SW 1271 (cell line): ENCODE measurements at regions not wholly inside any gene's neighbourhood (a gene's known extent, or its start where the extent isn't known, plus 50 kb on each side); places are given as distances from the start of the nearest gene placed in this dataset.

ENCODE experiments used
- DNase-seq, 2 experiments: peaks; one replicate each; lab custom pipeline; 2025; lab: John Stamatoyannopoulos, UW

DNA sequence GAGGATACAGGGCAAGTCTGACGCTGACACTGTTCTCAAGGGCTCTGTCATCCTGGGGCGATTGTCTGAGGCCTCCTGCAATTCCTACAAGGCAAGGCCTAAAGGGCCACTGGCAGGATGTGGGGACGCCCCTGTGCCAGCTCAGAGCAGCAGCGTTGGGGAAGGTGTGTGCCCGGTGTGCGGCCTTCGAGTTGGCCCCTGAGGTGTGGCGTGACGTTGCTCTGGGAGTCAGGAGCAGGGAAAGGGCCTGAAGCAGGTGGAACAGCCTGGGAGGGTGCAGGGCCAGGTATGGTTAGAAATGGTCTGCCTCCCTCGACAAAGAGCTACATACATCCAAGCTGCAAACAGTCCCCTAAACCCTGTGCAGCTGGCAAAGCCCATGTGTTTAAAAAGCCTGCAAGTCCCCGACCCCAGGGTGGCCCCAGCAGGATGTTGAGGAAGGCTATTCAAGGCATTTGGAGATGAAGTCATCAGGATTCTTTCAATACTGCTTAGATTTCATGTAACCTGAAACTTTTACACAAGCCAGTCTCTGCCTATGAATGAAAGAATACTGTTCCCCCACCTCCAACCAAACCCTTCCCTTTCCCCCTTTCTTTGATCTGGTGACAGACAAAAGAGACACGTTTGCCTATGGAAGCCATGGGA, 142.5 kb upstream of the TNS3 start:
- DNase-seq = no peak

DNA sequence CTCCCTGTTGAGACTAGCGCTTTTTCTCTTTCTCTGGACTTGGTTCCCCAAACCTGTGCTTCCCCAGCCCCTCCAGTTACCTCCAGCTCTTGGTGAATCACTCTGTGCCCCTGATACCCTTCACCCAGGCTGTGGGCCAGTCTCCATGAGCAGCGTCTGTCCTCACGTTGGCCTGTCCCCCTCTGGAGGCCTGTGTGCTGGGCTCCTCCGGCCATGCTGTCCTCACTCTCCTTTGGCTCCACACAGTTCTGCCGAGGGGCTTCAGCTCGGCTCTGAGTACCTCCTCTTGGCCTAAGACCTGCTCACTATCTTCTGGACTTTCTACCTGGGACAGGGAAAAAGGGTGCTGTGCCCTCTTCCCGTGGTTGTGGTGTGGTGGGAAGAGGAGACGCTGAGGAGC, 140.2 kb upstream of the TNS3 start:
- no peak for DNase-seq

DNA sequence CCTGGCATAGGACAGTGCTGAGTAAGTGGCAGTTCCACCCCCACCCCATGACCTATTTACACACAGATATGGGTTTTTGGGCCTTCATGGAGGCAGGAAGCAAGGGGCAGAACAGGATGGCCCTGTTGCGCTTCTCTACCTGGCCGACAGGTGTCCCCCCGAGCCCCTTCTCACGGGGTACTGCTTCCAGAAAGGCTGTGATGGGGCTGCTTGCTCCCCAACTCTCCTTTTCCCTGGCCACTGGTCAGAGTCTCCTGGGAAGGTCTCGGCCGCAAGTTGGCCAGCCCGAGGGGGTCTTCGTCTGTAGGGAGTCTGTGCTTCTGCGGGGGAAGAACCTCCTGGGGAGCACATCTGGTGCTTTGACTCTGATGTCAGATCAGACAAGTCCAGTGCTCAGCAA, 139.8 kb upstream of the TNS3 start:
- DNase-seq = no peak

DNA sequence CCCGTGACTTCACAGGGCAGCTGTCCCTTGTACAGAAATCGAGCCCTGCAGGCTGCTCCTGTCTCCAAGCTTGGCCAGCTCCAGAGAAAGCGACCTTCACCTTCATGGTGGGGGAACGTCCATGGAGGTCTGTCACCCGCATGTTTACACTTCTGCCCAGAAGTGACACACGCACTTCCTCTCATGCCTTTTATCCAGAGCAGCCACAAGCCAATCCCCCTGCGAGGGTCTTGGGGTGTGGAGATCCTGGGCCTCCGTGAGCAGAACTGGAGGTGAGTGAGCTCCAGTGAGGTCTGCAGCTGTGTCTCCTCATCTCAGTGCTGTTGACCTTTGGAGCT, 139.0 kb upstream of the TNS3 start:
- no peak for DNase-seq

DNA sequence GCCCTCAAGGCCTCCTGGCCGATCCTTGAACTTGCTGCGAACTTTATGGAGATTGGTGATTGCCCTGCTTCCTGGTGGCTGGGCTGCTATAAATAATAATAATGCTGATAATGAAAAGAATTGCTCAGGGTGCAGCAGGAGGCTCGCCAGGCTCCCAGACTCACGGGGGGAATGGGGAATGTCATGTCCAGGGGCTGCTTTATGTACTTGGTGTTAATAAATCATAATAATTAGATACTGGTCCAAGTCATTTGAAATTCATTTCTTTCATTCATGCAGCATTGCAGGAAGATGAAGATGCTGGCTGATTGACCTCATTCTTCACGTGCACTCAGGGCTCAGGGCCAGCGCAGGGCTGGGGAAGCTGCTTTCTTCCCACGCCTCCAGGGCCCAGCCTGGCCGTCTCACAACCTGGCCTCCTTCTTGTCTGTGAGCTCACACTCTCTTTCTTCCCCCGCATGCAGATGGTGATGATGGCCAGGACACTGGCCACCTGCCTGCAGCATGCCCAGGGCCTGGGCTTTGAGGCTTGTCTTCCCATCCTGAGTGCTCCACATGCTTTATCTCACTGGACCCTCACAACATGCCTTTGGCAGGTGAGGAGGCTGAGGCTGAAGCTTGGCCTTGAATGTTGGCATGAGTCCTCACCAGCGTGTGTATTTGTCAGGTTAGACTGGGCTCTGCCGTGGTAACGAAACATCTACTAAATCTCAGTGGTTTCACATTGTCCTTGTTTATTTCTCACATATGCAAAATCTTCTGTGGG, 138.4 kb upstream of the TNS3 start:
- DNase-seq = no peak

DNA sequence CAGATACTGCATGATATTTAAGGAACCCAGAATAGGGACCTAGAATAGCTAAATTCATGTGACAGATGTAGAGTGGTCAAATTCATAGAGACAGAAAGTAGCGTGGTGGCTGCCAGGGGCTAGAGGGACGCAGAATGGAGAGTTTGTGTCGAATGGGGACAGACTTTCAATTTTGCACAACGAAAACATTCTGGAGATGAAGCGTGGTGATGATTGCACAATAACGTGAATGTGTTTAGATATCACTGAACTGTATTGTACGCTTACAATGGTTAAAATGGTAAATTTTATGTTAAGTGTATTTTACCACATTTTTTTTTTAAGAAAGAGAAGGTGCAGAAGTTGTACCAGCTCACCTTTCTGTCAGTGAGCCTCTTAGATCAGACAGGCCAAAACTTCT, 137.8 kb upstream of the TNS3 start:
- DNase-seq = no peak

DNA sequence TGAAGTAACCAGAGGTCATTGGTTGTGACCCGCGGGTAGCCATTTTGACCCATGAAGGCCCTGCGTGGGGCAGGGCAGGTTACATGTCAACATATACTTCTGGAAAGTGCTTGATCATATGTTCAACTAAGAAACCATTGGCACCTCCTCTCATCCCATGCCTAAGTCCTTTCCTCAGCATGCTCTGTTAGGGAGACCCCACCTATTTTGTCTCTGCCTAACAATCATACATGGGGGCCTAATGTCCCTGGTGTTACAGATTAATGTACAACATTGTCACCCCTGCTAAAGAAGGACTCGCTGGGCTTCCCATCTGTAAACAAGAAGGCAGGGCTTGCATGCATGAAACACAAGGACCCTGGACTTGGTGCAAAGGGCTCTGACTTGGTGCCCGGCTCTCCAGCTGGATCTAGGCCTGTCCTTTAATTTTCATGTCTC, 133.7 kb upstream of the TNS3 start:
- DNase-seq = no peak

DNA sequence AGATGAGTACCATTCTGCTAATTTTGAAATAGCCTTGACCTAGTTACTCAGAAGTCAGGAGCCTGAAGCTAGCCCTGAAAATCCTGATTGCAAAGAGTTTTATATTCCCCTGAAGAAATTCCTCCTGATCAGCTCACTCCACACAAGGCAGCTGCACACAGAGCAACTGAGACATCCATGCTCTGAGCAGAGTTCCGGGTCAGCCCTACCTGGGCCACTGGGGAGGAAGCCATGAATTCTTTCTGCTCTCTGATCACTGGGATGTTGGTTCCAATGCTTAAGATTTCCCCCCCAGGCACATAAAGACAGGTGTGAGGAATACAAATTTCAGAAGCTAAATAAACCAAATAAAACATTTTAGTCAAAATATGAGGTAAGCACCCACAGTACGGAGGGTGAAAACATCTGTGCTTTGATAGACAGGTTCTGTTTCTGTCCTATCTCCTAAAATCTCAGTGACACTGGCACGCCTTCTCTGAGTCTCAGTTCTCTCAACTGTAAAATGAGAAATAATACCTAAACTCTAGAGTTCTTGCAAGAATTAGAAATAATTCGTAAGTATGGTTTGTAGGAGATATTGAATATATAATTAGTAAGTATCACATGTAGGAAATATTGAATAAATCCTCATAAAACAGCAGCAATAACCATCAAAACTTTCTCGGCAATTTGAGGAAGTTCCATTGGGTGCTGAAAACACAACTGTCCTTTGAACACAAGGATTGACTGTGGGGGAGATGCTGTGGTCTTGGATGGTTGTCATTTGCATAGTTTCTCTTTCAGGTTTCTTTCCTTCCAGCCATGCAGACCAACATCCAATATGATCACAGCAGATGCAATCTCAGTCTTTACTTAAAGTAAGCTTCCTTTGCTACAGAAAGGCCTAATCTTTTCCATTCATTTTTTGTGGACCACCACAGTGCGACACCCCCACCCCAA, 133.0 kb upstream of the TNS3 start:
- no peak for DNase-seq

DNA sequence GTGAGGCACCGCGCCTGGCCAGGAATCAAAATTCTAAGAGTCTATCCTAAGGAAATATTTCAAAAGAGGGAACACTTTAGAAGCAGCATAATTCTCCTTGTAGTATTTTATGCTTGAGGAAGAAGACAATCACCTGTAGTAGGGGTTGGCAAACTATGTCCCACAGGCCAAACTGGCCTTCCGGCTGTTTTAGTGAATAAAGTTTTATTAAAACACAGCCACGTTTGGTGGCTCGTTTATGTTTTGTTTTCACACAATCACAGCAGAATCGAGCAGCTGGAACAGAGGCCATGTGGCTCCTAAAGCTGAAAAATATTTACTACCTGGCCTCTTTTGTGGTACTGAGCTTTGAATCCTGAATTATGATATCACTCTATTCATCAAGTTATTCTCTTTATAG, 131.7 kb upstream of the TNS3 start:
- DNase-seq = no peak

DNA sequence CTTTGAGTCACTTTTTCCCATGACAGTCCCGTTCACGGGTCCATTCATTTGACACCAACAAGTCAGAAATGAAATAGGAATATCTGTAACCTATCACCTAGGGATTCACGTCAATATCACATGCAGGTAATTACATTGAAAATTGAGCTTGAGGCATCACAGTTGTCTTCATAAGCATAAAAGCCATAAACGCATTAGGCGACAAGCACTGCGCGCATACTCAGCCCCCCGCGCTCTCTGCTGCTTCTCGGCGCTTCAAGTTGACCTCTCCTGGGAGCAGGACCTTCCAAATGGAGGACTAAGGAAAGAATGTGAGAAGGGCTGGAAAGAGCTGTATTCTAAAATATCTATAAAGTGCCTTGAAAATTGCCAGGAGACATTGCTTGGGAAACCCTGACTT, 130.5 kb upstream of the TNS3 start:
- no peak for DNase-seq

DNA sequence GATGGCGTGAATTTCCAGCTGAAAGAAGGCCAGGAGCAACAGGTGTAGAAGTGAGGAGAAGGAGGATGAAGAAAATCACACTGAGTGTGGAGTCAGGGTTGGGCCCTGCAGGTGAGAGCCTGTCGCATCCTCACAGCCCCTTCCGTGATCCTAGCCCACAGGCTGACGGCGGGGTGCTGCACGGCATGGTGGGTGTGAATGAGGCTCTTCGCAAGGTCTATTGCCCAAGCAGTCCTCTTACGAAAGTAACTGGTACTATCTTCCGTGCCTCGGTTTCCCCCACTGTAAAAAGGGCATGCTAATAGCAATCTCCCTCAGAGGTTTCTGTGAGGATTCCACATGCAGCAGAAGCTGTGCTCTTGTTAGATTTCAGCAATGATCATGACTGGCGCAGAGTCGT, 129.9 kb upstream of the TNS3 start:
- no peak for DNase-seq

DNA sequence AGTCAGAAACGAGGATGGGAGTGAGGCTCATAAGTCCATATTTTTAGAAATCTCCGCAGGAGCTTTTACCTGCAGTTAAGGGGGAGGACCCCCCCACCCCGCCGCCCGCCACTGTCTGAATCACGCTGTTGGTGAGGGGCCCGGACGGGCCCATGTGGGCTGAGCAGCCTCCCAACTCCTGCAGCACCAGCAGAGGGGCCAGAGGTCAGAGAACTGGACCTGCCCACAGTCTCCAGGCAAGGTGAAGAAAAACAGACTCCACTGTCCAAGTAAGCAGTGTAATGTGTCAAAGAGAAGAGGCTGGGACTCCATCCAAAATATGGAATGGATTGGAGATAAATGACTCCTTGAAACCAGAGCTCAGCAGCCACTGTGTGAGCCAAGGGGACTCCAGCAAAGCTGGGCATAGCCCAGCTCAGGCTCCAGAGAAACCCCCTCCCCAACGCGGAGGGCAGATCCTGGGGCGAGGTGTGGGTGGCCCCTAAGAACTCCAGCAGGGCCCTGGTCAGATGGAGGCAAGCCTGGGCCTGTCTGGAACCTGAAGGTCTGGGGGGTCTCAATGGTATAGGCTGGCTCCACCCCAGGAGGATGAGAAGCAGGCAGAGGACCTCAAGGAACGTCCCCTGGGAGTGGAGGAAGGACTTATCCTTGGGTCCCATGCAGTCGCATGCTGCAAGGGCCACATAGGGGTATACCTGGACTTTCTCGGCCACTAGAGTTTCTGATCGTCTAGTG, 128.5 kb upstream of the TNS3 start:
- DNase-seq = no peak

DNA sequence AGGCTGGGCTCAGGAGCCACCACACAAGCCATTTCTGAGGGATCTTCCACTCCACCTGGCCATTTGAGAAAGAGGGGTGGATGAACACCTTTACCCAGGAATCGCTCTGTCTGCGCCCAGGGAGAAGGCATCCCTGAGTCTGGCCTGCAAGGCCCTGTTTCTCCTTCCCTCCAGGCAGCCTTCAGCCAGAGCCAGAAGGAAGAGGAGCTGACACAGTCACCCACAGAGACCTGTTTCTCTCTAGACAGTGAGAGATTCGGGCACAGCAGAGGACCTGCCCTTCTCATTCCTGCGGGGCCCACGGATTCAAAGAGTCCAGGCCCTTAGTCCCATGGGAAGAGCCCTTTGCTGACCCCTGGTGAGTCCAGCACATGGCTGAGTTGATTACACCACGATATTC, 127.5 kb upstream of the TNS3 start:
- no peak for DNase-seq

DNA sequence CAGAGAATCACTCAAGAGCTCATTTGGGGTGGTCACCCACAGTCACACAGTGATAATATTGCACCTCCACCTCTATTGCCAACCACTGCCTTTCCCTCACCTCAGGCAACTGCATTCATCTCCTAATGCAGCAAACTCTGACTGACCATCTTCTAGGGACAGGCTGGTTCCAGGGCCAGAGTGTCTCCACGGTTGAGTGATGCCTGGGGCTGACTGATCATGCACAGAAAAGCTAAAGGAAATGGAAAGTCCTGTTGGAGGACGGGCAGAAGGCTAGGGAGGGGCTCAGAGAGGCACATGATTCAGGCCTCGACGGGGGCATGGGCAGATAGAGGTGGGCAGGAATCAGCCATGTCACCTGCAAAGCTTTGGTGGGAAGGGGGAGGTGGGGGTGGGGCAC, 127.1 kb upstream of the TNS3 start:
- DNase-seq = no peak

DNA sequence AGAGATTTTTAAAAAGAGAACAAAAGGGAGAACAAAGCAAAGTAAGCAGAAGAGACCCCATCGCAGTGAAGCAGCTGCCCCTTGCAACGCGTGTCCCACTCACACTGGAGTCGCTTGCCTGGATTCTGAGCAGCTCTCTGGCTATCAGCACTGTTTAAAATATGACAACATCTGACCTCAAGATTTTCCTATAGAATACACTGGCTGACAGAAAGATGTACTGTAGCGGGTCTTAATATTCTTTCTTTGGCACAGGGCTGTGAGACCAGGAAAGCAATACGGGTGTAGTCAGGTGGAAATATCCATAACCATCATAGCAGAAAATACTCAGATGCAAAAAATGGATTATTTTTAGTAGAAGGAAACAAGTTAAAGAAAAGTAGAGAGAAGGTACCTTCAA, 125.7 kb upstream of the TNS3 start:
- no peak for DNase-seq

DNA sequence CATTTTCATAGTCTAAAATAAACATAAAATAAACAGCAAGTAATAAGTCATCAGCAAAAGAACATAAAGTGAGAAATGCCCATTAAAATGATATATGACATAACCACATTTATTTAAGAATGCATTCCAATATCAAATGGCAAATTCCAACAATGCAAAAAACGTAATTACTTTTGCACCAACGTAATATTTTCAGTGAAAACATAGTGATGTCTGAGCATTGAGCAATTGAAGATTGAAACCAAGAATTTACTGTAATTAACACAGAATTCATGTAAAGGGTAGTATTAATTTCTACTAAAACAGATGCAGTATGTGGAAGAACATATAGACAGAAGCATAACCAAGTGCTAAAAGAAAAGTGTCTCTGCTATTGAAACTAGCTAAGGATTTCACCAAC, 123.0 kb upstream of the TNS3 start:
- no peak for DNase-seq

DNA sequence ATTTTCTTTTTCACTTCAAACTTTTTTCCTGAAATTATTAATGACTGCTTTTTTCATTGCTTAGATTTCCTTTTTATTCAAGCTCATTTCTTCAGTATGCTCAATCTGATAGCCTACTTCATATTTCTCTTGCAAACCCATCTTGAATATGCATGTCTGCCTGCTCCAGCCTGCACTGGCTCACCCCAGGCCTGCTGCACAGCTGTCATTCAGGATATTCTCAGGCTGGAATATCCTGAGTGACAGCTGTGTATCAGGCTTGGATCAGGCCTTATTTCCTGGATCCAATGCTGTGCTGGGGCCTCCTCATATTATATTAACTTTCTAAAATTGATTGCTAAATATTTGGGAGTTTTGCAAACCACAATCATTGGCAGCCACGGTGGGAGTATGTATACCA, 120.2 kb upstream of the TNS3 start:
- DNase-seq = no peak

DNA sequence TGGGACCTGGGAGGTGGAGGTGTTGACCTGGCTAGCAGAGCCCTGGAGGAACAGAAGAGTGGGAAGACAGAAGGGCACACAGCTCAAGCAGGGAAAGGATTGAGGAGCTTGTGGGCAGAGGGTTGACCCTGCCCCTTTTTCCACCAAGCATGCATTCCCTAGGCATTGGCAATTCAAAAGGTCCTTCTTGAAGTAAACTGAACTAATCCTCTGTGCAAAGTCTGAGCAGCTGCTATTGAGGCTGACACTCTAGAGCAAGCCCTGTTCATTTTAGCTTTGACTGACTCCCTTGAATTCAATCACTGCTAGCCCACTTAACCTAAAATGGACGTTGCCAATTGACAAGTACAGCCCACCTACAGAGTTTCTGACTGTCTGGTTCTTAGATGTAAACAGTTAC, 116.5 kb upstream of the TNS3 start:
- DNase-seq = no peak

DNA sequence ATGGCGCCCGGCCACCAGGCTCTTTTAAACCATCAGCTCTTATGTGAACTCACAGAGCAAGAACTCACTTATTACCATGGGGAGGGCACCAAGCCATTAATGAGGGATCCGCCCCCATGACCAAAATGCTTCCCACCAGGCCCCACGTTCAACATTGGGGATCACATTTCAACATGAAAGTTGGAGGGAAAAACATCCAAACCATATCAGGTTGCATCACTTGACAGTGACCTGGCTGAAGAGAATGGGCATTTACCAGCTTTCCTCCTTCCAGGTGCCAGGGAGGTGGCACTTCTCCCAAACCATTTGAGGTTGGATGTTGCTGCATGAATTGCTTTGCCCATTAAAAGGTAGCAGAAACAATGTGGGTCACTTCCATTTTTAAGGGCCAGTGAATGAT, 115.6 kb upstream of the TNS3 start:
- no peak for DNase-seq

DNA sequence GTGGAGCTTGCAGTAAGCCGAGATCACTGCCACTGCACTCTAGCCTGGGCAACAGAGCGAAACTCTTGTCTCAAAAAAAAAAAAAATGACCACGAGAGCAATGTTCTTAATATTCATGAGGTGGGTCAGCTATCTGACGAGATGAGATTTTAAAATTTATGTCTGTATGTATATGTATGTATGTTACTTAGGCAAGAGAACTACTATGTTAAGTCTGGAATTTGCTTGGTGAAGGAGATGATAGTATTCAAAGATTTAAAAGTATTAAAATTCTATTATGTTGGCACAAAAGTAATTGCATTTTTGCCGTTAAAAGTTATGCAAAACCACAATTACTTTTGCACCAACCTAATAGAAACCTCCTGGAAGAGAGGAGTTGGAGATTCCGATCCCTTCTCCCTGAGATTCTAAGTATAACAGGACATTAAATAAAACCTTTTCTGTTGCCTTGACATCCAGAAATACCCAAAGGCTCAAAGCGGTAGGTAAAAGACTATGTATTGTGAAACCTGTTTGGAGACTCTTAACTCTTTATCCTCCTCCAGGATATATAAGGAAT, 114.3 kb upstream of the TNS3 start:
- DNase-seq = no peak

DNA sequence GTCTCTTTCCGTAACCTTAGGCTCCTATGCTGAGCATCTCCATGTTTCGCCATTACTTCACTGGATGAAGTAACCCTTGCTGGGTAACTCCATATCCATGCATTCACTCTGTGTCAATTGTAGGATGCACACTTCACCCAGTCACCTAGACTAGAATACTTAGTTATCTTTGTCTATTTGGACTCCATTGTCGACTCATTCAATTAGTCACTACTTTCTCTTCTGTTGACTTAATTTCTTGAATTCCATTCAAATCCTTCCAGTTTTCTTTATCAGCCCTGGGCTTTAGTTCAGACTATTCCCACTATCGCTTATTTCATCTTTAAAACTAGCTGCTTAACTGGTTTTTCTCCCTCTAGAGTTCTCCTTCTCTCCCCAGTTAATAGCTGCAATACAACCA, 111.3 kb upstream of the TNS3 start:
- DNase-seq = no peak

DNA sequence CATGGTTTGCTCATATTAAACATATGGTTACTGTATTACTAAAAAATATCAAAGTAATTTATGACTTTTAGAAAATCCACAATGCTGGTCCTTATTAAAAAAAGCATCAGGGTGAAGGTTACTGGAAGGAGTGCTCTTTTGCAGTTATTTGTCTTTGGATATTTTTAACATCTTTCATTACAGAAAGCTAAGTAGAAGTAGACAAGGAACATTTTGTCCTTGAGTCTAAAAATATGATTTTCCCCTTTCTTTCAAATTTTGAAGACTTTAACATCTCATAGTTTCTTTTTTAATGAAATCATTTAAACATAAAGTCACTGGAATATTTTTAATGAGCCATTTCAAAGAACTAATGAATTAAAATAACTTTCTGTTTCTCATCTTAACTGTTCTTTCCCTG, 110.1 kb upstream of the TNS3 start:
- no peak for DNase-seq
